Aorta (tissue), 5 donors: ENCODE measurements at regions not wholly inside any gene's neighbourhood (a gene's known extent, or its start where the extent isn't known, plus 50 kb on each side); places are given as distances from the start of the nearest gene placed in this dataset.

Source experiments
- ATAC-seq: fragments of 200-7000 bp; cut with Tn5 transposase; one replicate; pipeline ENCODE4 v1.9.1; 2022; ENCODE audit warnings: moderate library complexity; ENCODE audit not compliant: low FRiP score
- DNase-seq, 2 donors: peaks; one replicate each; pipeline ENCODE4 v3.0.0-alpha.2; 2020
- H3K27ac ChIP-seq, 2 donors: one replicate each; pipeline ENCODE4 v1.5.1; 2013; ENCODE audit warnings: low read length in 2 of 2, mild to moderate bottlenecking in 2 of 2, moderate library complexity in 2 of 2, control low read depth in 1 of 2, inconsistent platforms in 1 of 2, low read depth in 1 of 2
- H3K27me3 ChIP-seq, 2 donors: one replicate each; pipeline ENCODE4 v1.6.1; 2013; ENCODE audit warnings: control low read depth in 1 of 2, low read length in 1 of 2, mild to moderate bottlenecking in 1 of 2, moderate library complexity in 1 of 2; ENCODE audit not compliant: insufficient read depth in 2 of 2, control insufficient read depth in 1 of 2
- H3K36me3 ChIP-seq, 2 donors: one replicate each; pipeline ENCODE4 v1.6.1; 2013; ENCODE audit warnings: control low read depth in 1 of 2, low read length in 1 of 2, mild to moderate bottlenecking in 1 of 2; ENCODE audit not compliant: insufficient read depth in 2 of 2, control insufficient read depth in 1 of 2
- H3K4me1 ChIP-seq, 2 donors: one replicate each; pipeline ENCODE4 v1.6.1; 2013; ENCODE audit warnings: low read length in 2 of 2, control low read depth in 1 of 2, mild to moderate bottlenecking in 1 of 2, moderate library complexity in 1 of 2; ENCODE audit not compliant: insufficient read depth in 2 of 2, control insufficient read depth in 1 of 2
- H3K4me3 ChIP-seq, 2 donors: one replicate each; pipeline ENCODE4 v1.5.1; 2013; ENCODE audit warnings: low read length in 2 of 2, control low read depth in 1 of 2, mild to moderate bottlenecking in 1 of 2
- H3K9me3 ChIP-seq: one replicate; pipeline ENCODE4 v1.6.1; 2013; ENCODE audit warnings: mild to moderate bottlenecking, low read length; ENCODE audit not compliant: control insufficient read depth
- WGBS, 2 donors: extraction: QIAGEN DNeasy Blood & Tissue Kit; methylation state at CpG; one replicate each; pipeline ENCODE4 v1.1.7; 2013; 5-methylcytosine and 5-hydroxymethylcytosine counted together
- intact Hi-C, 2 donors: fragments of 100-400 bp; cut with DNase I; formaldehyde crosslinking; loops; one replicate each; pipeline versions ENCODE4 v1.14.2 to v1.15.0; 2022
- donor health status: healthy with polysubstance abuse.
- donor health status: Bipolar disorder and iron deficiency.
- donor health status: DM: no; HTN: no; CAD: no.
- donor health status: DM: no; HTN: no; CAD: no.
- donor health status: DM: yes; HTN: yes; CAD: no.

GRCh38 chr7:115230882-115231571, 309.1 kb downstream of the MDFIC start:
- Histone ChIP-seq H3K36me3 (no peaks in the 10 kb centered on the region), H3K4me3 (no peak overlapping the region), H3K4me1 (no peaks in the 10 kb centered on the region), H3K27ac (no peak overlapping the region), H3K27me3 (no peaks in the 10 kb centered on the region), H3K9me3 (no peaks in the 10 kb centered on the region)
- DNase-seq (no peak), ATAC-seq (peak; percentile 72)
- intact Hi-C loops: no loop called here
- WGBS, 2 donors: 0 to 3% methylated on average over 1 of the region's 1 CpG

- 85 to 87% methylated on average over 8 of the region's 8 CpGs for WGBS, 2 donors
- Histone ChIP-seq H3K36me3 (no peaks in the 10 kb centered on the region), H3K4me3 (no peak overlapping the region), H3K9me3 (no peaks in the 10 kb centered on the region), H3K27me3 (no peaks in the 10 kb centered on the region), H3K27ac (no peak overlapping the region), H3K4me1 (no peaks in the 10 kb centered on the region)
- ATAC-seq: no peak
- intact Hi-C loops: loop anchor here (10.0 kb wide), 2 partner anchors 85 to 1145 kb away; no protein-coding TSS in a partner anchor
- no peak for DNase-seq
These were observed 307.7 kb downstream of the MDFIC start for GRCh38 chr7:115229401-115230105.

DNA sequence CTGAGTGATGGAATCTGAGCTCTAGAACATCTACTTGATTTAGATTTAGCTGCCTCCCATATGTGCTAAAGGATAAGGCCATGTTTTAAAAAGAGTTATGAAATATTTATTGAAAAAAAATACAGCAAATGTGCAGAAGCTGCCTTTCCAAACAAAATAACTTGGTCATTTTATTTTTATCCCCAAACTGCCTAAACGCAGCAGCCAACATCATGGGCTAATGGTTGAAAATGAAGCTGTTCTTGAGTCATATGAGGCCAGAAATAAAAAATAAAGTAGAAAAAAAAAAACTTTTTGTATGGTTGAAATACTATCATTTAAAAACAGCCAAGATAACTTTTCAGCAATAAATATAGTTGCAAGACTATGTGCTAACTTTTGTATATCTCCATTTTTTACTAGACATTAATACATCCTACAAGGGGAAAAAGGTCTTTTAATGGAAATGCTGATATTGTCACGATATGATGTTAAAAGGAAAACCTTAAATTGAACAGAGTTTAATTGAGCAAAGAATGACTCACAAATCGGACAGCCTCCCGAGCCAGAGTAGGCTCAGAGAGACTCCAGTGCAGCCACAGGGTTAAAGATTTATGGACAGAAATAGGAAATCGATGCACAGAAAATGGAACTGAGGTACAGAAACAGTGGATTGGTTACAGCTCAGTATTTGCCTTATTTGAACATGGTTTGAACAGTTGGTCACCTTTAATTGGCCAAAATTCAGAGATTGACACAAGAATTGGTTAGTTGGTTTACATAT, 305.8 kb downstream of the MDFIC start:
- WGBS, 2 donors: 50 to 53% methylated on average over 5 of the region's 5 CpGs
- Histone ChIP-seq H3K4me3 (no peak overlapping the region), H3K27me3 (no peaks in the 10 kb centered on the region), H3K9me3 (no peaks in the 10 kb centered on the region), H3K4me1 (peaks cover 0 to 3% of the 10 kb centered on the region in 2 donors), H3K36me3 (no peaks in the 10 kb centered on the region), H3K27ac (no peak overlapping the region)
- intact Hi-C loops: loop anchor here (10.0 kb wide), 2 partner anchors 87 to 1143 kb away; no protein-coding TSS in a partner anchor
- ATAC-seq: no peak
- no peak for DNase-seq

- intact Hi-C loops: loop anchor here (10.0 kb wide), 2 partner anchors 88 to 1142 kb away; no protein-coding TSS in a partner anchor
- 91 to 92% methylated on average over 1 of the region's 1 CpG for WGBS, 2 donors
- no peak overlapping the region for H3K4me3 ChIP-seq
- no peaks in the 10 kb centered on the region for H3K36me3 ChIP-seq
- H3K4me1 ChIP-seq: peaks cover 0 to 3% of the 10 kb centered on the region in 2 donors
- DNase-seq (no peak), ATAC-seq (no peak)
- no peaks in the 10 kb centered on the region for H3K27me3 ChIP-seq
- H3K9me3 ChIP-seq: no peaks in the 10 kb centered on the region
- H3K27ac ChIP-seq: no peak overlapping the region
These were observed 304.5 kb downstream of the MDFIC start for GRCh38 chr7:115226410-115226809.

DNA sequence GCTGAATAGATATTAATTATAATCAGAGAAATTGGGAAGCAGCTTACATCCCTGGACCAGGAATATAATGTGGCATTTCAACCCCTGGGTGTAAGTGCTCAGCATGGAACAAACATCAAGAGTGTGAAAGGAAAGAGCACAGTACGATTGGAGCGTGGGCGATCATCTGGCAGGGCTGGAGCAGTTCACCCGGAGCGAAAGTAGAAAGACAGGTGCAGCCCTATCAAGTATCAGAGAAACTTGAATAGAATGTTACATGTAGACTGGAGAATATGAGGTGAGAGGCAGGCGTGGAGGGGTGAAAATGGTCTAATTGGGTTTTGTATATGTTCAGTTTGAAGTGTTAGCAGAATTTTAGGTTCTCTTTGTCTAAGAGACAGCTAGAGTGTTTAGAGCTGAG, 303.0 kb downstream of the MDFIC start:
- H3K27me3 ChIP-seq: no peaks in the 10 kb centered on the region
- no peak for DNase-seq
- 83 to 87% methylated on average over 6 of the region's 6 CpGs for WGBS, 2 donors
- no peak for ATAC-seq
- peaks cover 0 to 3% of the 10 kb centered on the region in 2 donors for H3K4me1 ChIP-seq
- H3K27ac ChIP-seq: no peak overlapping the region
- H3K36me3 ChIP-seq: no peaks in the 10 kb centered on the region
- no peaks in the 10 kb centered on the region for H3K9me3 ChIP-seq
- H3K4me3 ChIP-seq: no peak overlapping the region
- intact Hi-C loops: loop anchor here (10.0 kb wide), 2 partner anchors 90 to 1140 kb away; no protein-coding TSS in a partner anchor

GRCh38 chr7:115223959-115224358, 302.1 kb downstream of the MDFIC start:
- intact Hi-C loops: loop anchor here (10.0 kb wide), 2 partner anchors 91 to 1139 kb away; no protein-coding TSS in a partner anchor

DNA sequence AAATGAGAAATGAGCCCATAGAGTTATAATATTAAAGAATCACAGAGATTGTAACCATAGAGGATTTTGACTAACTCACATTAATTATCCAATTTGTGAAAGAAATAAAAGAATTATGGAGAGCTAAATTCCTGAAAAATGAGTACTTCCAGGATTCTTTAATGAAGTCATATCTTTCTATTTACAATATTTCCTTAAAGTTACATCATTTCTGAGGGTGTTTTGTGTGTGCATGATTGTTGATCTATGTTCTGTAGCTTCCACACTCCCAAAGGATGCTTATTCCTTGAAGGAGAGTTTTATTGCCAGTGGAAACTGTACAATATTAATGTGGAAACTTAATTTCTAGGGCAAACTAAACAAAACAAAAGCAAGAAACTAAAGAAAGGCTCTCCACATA, 299.6 kb downstream of the MDFIC start:
- Histone ChIP-seq H3K27ac (no peak overlapping the region), H3K9me3 (no peaks in the 10 kb centered on the region), H3K27me3 (no peaks in the 10 kb centered on the region), H3K4me3 (no peak overlapping the region), H3K36me3 (no peaks in the 10 kb centered on the region), H3K4me1 (peaks cover 0 to 3% of the 10 kb centered on the region in 2 donors)
- ATAC-seq (no peak), DNase-seq (no peak)
- intact Hi-C loops: loop anchor here (10.0 kb wide), 2 partner anchors 93 to 1137 kb away; no protein-coding TSS in a partner anchor

More at GRCh38 chr7:115223959-115224358, 302.1 kb downstream of the MDFIC start:
- ATAC-seq: no peak
- WGBS, 2 donors: 0 to 7% methylated on average over 1 of the region's 1 CpG
- DNase-seq: no peak
- Histone ChIP-seq H3K27ac (no peak overlapping the region), H3K4me3 (no peak overlapping the region), H3K36me3 (no peaks in the 10 kb centered on the region), H3K4me1 (peaks cover 0 to 3% of the 10 kb centered on the region in 2 donors), H3K9me3 (no peaks in the 10 kb centered on the region), H3K27me3 (no peaks in the 10 kb centered on the region)

DNA sequence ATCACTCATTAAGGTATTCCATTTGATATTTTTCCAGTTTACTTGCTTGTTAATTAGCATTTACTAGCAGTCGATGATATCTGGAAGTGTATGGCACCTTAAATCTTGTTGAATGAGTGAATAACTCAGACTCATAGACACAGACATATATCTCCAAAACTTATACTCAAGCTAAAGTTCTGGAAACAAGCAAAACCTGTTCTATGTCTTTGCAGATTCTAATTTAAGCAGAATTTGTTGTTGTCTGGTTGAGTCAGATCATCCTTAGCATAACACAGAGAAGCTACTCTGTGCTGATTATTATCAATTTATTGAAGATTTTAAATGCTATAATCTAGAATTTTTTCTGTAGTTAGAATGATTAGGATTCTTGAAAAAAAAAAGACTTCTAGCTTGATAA, 296.2 kb downstream of the MDFIC start:
- H3K4me3 ChIP-seq: no peak overlapping the region
- 98 to 100% methylated on average over 1 of the region's 1 CpG for WGBS, 2 donors
- H3K36me3 ChIP-seq: no peaks in the 10 kb centered on the region
- ATAC-seq (no peak), DNase-seq (no peak)
- intact Hi-C loops: no loop called here
- H3K9me3 ChIP-seq: no peaks in the 10 kb centered on the region
- no peaks in the 10 kb centered on the region for H3K4me1 ChIP-seq
- no peak overlapping the region for H3K27ac ChIP-seq
- no peaks in the 10 kb centered on the region for H3K27me3 ChIP-seq
